ENCODE measurements at regions not wholly inside any gene's neighbourhood (a gene's known extent, or its start where the extent isn't known, plus 50 kb on each side); places are given as distances from the start of the nearest gene placed in this dataset.
"Not testable (repeated sequence)": the region's sequence is repeated elsewhere in the genome, so short reads cannot be mapped to it uniquely, and the experiment has no call there.

GRCh38 chr6:11326116-11326515, 93.6 kb upstream of the NEDD9 start:
- no peak for DNase-seq (ENCODE audit: low read depth)

GRCh38 chr6:11324453-11325015, 92.1 kb upstream of the NEDD9 start:
- no peak for DNase-seq (ENCODE audit: low read depth)

DNA sequence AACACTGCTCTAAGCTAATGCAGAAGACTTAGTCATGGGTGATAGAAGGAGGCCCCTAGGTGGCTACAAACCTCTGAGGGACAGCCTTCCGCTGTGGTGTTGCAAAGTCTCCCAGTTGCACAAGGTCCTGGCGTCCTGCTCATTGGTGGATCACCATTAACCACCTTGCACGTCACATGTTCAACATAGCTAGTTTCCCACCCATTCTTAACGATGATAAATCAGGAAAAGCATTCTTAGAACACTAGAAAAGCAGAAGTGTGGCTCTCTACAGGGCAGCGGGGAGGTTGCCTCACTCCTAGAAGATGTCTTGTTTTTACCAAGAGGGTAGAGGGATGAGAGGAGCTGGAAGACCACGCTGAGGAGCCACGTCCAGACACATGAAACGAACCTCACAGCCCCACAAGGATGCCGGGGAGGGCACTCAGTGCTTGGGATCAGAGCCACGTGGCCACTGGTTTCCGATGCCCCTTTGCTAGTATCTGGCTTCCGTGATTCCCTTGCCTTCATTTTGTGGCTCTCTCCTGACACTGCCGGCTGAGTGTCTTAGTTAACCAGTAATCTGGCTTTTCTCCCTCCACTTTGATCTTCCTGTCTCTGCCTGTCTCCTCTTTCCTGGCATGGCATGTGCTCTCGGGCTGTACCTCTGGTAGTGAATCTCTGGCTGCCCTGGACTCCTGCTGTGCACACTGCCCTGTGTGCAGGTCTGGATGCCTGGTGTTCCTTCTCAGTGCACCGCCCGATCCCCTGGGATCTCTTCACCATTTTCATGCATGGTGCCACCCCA, 91.4 kb upstream of the NEDD9 start:
- no peak for DNase-seq (ENCODE audit: low read depth)

GRCh38 chr6:11322252-11322885, 89.9 kb upstream of the NEDD9 start:
- DNase-seq (ENCODE audit: low read depth) = no peak

DNA sequence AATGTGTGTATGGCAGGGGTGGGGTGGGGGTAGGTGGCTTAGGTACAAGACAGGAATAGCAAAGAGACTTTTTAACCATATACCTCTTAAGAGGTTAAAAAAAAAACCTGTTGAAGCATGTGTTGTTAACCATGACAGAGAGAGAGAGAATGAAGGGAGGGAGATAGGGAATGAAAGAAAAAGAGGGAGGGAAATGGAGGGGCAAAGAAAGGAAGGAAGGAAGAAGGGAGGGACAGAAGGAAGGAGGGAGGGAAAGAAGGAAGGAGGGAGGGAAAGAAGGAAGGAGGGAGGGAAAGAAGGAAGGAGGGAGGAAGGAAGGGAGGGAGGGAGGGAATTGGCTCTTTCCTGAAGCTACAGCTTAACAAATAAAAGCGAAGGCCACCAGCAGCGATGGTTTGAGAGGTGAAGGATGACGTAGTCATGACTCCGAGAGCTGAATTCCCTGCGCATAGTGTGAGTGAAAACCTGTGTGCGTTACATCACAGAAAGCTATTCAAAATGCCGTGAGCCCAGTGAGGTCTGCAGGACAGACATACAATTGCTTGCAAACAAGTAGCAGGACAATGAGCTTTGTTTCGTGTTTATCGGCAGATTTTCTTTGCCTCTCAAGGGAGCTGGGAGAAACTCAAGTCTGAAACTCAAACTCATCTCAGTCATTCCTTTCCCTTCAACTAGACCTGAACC, 88.6 kb upstream of the NEDD9 start:
- no peak for DNase-seq (ENCODE audit: low read depth)

DNA sequence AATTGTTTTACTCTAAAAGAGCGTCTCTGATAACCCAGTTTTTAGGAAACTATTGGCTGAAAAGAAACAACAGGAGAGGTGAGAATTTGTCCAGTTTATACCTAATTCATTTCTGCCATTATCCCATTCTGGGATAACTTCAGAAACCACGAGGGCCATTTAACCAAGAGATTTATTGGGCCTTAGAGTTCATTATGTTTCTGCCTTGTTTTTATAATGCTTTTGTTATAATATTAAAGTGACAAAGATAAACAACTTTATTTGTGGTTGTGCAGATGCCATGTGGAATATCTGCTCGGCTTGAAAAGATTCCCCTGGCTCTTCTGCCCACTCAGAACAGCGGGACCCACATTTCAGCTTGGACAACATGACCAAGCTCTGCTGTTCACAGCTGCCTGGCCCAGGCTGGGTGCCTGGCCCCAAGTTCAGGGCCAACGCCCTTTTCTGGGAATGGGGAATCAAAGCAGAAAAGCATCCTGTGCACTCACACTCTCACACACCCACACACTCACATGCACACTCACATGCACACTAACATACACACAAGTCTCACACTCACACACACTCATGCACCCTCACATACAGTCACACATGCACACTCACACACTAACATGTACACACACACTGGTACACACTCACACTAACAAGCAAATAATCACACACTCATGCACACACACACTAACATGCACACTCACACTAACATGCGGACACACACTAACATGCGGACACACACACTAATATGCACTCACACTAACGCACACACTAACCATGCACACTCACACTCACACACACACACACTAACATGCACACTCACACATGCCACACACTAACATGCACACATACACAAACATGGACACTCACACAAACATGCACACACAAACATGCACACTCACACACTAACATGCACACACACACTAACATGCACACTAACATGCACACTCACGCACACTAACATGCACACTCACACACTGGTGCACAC, 86.7 kb upstream of the NEDD9 start:
- no peak for DNase-seq (ENCODE audit: low read depth)

GRCh38 chr6:11317885-11318771, 85.7 kb upstream of the NEDD9 start:
- peak; percentile 94 for DNase-seq (ENCODE audit: low read depth)

GRCh38 chr6:11315743-11316437, 83.4 kb upstream of the NEDD9 start:
- peak; percentile 82 for DNase-seq (ENCODE audit: low read depth)

DNA sequence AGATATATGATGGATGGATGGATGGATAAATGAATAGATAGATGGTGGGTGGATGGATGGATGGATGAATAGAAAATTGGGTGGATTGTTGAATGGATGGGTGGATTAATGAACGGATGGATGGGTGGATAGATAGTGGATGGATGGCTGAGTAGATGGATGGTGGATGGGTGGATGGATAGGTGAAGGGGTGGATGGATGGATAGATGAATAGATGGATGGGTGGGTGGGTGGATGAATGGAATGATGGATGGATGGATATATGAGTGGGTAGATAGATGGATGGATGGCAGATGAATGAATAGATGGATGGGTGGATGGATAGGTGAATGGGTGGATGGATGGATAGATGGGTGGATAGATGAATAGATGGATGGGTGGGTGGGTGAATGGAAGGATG, 80.7 kb upstream of the NEDD9 start:
- no peak for DNase-seq (ENCODE audit: low read depth)

DNA sequence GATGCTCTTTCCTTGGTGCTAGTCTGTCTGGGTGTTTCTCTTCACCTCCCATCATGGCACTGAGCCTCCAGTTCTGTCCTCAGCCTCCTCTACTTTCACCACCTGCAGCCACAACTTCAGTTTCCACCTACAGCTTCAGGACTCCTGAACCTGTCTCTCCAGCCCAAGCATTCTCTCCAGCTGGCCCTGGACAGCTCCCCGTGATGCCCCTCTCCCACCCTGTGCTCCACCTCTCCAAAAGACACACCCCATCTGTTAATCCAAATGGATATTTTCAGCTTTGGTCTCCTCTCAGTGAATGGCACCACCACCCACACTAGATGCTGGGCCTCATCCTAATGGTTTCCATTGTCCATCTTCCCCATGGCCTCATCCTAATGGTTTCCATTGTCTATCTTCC, 79.5 kb upstream of the NEDD9 start:
- DNase-seq (ENCODE audit: low read depth) = no peak

- DNase-seq (ENCODE audit: low read depth) = no peak
Measured at GRCh38 chr6:11309947-11310665, 77.6 kb upstream of the NEDD9 start.

DNA sequence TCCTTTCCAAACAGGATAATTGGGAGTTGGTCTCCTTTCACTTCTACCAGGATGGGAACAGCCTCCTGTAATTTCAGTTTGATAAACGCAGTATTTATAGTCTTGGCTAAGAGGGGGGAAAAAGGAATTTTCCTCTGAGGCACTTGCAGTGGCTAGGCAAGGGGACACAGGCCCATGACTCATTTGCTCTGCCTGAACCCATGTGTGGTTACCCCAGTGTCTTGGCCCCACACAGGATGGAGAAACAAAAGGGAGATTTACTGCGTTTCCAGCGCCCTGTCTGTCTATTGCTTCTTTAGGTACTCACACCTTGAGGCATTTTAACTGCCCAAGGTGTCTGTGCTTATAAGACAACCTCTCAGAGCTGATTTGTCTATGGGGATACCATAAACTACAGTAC, 74.8 kb upstream of the NEDD9 start:
- DNase-seq (ENCODE audit: low read depth) = peak; percentile 17

DNA sequence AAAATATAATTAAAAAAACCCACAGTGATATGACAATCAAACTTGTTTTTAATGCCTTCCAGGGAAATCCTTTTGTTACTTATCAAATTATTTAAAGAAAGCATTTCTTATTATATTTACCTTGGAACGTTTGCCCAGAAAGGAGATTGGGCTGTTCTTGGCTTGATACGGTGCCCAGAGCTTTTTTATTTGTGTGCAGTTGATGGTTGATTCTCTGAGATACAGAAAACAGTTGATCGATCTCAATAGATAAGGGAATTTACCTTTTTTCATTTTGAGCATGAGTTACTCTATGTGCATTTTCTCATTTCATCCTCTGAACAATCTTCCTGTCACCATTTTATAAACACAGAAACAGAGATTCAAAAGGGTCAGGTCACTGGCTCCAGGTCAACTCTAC, 72.5 kb upstream of the NEDD9 start:
- no peak for DNase-seq (ENCODE audit: low read depth)

GRCh38 chr6:11299876-11300428, 67.5 kb upstream of the NEDD9 start:
- not testable (repeated sequence) for DNase-seq (ENCODE audit: low read depth)

- not testable (repeated sequence) for DNase-seq (ENCODE audit: low read depth)
Measured at GRCh38 chr6:11299421-11299784, 66.9 kb upstream of the NEDD9 start.

DNA sequence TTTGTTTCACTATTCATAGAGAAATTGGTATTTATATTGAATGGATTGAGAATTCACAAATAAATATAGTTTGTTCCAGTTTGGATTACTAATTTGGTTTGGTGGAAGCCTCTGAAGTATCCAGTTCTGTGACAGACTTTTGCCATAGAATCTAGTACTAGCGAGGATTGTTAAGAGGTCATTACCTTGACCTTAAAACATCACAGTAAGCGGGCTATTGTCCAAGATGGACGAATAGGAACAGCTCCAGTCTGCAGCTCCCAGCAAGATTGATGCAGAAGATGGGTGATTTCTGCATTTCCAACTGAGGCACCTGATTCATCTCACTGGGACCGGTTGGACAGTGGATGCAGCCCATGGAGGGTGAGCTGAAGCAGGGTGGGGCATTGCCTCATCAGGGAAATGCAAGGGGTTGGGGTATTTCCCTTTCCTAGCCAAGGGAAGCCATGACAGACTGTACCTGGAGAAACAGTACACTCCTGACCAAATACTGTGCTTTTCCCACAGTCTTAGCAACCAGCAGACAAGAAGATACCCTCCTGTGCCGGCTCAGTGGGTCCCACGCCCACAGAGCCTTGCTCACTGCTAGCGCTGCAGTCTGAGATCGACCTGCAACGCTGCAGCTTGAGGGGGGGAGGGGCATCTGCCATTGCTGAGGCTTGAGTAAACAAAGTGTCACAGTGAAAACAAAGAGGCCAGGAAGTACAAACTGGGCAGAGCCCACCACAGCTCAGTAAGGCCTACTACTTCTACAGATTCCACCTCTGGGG, 66.4 kb upstream of the NEDD9 start:
- DNase-seq (ENCODE audit: low read depth) = no peak

DNA sequence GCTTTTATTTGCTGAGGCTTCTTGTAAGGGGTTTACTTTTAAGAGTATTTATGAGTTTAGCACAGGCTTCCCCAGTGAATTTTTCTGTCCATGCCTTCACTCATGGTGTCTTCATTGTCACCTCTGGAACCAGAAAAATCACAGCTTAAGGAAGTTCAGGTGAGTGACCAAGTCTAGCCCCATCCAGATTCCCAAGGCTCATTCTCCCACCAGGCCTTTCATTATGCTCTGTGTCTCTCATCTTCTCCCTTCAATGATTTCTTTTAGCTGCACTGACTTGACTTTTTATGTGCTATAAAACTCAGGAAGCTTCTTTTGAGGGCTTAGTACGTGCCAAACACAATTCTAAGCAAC, 64.9 kb upstream of the NEDD9 start:
- no peak for DNase-seq (ENCODE audit: low read depth)
